Fibroblast of skin of right biceps (primary cell): ENCODE measurements at regions not wholly inside any gene's neighbourhood (a gene's known extent, or its start where the extent isn't known, plus 50 kb on each side); places are given as distances from the start of the nearest gene placed in this dataset.
A peak's percentile ranks its signal among the peaks of the same experiment; 100 is the strongest.
"Not testable (repeated sequence)": the region's sequence is repeated elsewhere in the genome, so short reads cannot be mapped to it uniquely, and the experiment has no call there.

Experiments
- DNase-seq: peaks from one replicate; pipeline ENCODE4 v3.0.0-alpha.2; 2013

- no peak for DNase-seq
These were observed 50.9 kb upstream of the PDE1A start for GRCh38 chr2:182477774-182478173.

- DNase-seq = no peak
These were observed 54.8 kb upstream of the PDE1A start for GRCh38 chr2:182481676-182482075.

- DNase-seq = no peak
These were observed 55.7 kb upstream of the PDE1A start for GRCh38 chr2:182482511-182482910.

DNA sequence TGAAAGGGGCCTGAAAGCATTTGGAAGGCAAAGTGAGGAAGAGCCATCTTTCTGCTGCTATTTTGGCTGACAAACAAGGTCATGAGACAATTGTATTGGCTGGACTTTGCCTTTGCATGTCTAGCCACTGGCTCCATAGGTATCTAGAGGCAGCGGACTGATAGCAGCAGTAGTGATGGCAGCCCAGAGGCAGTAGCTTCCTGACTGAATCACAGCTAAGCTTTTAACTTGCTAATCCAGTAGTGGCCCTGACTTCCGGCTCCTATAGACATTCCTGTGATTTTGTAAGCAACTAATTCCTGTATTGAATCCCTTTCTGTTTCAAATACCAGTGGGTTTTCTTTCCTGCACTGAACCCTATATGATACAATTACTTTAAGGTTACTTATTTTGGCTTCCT lies 69.8 kb upstream of the PDE1A start:
- no peak for DNase-seq

- DNase-seq = peak; percentile 4
These were observed 73.1 kb upstream of the PDE1A start for GRCh38 chr2:182499706-182500470.

- DNase-seq = peak; percentile 26
These were observed 77.0 kb upstream of the PDE1A start for GRCh38 chr2:182503886-182504285.

DNA sequence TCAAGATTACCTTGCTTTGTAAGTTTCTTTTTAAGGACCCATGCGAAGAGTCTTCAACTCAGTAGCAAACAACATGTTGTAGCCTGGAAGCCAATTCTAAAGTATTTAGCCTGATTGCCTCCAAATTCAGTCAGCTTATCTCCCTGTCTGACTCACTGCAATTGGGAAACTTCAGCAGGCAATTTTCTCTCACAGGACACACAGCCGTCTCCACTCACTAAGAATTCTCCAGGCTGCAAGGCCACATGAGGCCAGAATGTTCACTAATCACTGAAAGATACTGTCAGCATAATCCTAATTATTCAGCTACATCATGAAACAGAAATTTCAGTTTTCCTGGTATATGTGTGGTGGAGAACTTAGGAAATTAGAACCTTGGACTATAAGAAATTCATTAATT lies 78.1 kb upstream of the PDE1A start:
- peak; percentile 68 for DNase-seq

DNA sequence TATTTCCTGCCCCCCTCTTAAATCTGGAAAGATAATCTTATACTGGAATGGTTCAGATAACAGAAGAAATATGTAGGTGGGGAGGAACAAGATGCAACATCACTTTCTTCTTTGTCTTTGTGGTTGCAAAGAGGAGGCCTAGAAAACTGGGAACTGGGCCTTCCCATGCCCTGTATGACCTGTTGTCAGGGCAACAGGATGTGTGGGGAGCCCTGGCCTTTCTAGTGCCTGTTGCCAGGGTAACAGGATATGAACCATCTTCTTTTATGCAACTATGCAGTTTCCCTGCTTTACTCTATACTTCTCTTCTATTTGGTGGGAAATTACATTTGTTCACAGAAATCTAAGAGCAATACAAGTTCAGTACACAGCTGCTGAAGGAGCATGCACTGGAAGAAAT lies 79.8 kb upstream of the PDE1A start:
- DNase-seq = peak; percentile 39

DNA sequence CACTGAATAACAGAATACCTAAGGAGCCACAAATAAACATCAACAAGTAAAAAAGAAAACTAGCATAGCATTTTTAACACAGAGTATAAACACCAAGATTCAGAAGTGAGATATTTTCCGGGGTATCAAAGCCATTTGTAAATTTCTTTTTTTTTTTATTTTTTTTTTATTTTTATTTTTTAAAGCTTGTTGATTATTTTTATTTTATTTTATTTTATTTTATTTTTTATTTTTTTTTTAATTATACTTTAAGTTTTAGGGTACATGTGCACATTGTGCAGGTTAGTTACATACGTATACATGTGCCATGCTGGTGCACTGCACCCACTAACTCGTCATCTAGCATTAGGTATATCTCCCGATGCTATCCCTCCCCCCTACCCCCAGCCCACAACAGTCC lies 81.7 kb upstream of the PDE1A start:
- DNase-seq = not testable (repeated sequence)

GRCh38 chr2:182509216-182509615 lies 82.4 kb upstream of the PDE1A start:
- no peak for DNase-seq

DNA sequence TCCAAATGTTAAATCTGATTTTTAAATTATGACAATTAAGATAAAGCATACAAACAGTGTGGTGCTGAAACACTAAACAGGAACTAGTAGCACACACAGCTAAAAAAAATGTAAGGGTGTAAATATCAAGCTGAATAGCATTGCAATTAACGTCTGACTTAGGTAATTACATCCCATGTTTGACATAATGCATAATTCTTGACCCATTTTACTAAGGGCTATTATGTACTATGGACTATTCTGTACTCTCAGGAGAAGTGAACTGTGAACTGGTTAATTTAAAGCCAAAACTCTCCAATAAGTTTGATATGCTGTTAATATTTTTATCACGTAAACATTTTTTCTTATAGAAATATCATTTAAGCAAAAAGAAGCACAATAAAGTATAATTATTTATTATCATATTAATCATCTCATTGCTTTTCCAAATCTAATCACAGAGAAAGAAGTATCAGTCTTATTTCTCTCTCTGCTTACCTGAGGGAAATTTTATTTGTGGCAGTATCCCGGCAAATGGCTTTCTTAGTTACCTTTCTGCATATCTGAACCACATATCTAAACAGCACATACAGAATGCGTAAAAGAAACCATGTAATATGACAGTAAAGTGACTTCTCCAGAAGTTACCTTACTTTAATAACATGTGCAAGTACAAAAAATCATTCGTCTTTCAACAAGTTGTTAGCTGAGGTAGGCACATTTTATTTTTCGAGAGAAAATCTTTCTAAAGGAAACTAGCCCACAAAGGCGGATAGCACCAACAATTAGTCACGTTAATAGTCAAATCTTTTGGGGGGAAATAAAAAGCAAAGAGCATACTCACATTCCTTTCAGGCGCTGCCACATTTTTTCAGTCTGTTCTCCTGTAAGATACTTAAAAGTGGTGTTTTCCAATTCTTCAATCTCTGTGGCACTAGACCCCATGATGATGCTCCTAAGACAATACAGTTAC lies 94.9 kb upstream of the PDE1A start:
- peak; percentile 2 for DNase-seq

DNA sequence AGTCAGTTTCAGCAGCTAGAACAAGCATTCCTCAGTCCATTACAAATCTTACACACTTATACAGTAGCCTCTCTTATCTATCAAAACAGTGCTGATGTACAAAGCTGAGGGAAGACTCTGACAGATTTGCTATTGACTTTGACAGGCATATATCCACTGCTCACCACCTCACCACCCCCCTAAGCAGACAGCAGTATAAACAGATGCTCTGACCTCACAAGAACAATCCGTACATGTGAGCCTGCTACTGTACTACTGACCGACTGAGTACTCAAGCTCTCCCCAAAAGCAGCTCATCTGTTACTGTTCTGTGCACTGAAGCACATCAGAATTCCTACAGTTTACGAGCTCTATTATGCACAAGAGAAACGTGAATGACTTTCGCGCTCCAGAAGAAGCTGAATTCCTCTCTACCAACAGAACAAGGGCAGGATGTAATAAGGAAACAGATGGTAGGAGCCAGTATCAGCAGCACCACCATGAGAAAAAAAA lies 95.6 kb upstream of the PDE1A start:
- peak; percentile 1 for DNase-seq

DNA sequence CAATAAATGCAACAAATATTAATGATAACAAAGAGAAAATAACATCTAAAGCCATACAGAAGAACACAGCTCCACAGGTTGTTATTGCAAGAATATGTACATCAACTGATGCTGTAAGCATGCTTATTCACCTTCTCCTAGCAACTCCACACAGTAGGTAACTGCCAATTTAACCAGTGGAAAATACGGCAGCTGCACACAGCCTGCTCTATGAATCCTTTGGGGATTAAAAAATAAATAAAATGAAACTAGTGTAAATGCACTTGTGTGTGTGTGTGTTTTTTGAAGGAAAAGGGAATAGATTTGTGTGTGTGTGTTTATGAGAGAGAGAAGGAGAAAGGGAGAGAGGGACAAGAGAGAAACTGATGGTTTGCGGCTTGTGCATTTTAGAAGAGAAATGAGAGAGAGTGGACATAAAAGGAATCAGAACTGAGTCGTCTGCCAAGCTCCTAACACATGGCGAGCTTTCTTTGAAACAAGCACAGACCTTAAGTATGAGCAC lies 96.2 kb upstream of the PDE1A start:
- DNase-seq = no peak

DNA sequence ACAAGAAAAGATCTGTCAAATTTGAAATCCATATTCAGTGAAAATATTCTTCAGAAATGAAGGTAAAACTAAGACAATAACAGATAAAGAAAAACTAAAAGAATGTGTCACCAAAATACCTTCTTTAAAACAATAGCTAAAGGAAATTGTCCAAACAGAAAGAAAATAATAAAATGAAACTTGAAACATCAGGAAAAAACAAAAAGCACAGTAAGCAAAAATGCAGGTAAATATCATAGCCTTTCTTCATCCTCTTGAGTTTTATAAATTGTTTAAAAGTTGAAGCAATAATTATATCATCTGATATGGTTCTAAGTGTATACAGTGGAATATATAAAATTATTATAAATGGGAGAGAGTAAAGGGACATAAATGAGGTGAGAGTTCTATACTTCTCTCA lies 103.8 kb upstream of the PDE1A start:
- DNase-seq = no peak

GRCh38 chr2:182540252-182540651 lies 113.4 kb upstream of the PDE1A start:
- no peak for DNase-seq

DNA sequence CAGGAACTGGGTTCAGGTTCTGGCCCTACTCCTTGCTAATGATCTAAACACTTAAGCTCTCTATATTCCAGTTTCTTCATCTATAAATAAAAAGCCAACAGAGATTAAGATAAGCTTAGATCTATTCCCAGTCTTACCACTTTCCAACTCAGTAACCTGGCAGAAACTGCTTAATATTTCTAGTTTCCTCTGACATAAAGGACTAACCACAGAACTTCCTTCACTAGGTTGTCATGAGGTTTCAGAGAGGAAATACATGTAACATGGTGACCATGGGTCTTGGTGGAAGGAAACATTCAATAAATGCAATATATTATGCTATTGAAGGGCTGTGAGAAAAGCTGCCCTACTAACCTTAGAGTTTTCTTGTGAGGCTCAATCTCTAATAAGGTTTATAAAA lies 114.4 kb upstream of the PDE1A start:
- no peak for DNase-seq

DNA sequence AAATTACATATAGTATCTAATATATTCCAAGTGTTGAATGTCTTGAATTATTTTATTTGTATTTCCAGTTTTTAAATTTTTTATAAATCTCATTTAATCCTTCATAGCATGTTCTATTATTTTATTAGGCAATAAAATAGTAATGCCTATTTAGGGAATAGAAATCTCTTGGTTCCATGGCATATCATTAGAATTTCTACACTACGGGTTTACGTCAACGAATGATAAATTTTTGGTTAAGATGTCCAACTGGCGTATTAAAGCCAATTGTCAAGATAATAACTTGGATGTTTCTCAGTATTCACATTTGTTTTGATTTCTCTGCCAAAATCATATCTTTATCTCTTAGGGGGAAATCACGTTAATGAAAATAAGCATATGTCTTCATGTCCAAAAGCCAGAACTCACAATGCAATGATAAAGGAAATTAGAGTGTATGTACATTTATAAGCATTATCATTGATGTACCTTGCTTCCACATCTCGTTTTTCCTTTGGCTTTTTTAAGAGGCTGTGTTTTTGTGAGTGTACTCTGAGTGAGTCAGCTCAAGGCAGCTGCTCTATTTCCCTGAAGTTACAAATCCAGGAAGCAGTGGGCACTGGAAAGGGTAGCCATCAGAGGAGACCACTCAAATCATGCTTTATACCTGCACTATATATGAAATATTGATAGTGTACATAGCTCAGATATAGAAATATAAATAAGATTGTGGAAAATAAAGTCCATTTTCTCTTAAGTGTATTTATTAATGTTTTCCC lies 115.8 kb upstream of the PDE1A start:
- no peak for DNase-seq

GRCh38 chr2:182543741-182544525 lies 117.1 kb upstream of the PDE1A start:
- DNase-seq = no peak

DNA sequence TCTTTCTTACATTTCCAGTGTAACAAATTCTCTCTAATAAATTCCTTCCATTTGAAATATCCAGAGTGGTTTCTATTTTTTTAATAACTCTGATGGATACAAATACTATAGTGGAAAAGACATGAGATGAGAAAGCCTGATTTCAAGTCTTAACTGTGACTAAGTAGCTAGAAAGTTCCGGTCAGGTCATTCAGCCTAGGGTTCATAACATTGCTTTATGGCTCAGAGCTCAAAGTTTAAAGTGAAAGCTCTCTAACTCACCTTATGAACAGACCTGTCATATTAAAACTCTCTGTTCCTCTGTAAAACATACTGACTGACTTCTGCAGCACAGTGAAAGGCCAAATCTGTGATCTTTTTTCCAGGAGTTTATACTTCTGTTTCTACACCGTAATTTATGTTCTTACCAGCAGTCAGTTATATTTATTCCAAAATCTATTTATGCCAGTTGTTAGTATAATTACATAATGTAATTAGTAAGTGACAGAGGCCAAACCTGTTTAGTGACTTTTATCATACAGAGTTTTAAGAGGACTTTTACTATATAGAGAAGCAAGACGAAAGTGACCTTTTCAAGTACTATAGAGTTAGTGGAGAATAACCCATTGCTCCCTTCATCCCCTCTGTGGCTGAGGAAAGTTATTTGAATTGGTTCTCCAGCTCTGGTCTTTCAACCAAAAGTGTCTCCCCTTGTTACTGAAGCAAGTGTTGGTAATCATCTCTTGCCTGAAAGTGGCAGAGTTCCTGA lies 118.8 kb upstream of the PDE1A start:
- no peak for DNase-seq

- DNase-seq = peak; percentile 6
These were observed 121.5 kb upstream of the PDE1A start for GRCh38 chr2:182548031-182548950.
